HG02763 (cell line): ENCODE measurements at regions not wholly inside any gene's neighbourhood (a gene's known extent, or its start where the extent isn't known, plus 50 kb on each side); places are given as distances from the start of the nearest gene placed in this dataset.
"Not testable (repeated sequence)": the region's sequence is repeated elsewhere in the genome, so short reads cannot be mapped to it uniquely, and the experiment has no call there.

Experiments
- ATAC-seq: cut with Tn5 transposase; IDR thresholded peaks from one replicate; pipeline ENCODE4 v1.9.1; 2021; ENCODE audit warnings: mild to moderate bottlenecking, moderate library complexity; ENCODE audit not compliant: unreplicated experiment

GRCh38 chrX:35392232-35392631 lies 405.9 kb upstream of the MAGEB16 start:
- ATAC-seq, result no peak

GRCh38 chrX:35406386-35406785 lies 391.8 kb upstream of the MAGEB16 start:
- ATAC-seq, result no peak

- ATAC-seq, result no peak
Observed at GRCh38 chrX:35416782-35417181, 381.4 kb upstream of the MAGEB16 start.

- ATAC-seq, result no peak
Observed at GRCh38 chrX:35432056-35432455, 366.1 kb upstream of the MAGEB16 start.

- ATAC-seq, result no peak
Observed at GRCh38 chrX:35439034-35439660, 359.0 kb upstream of the MAGEB16 start.

GRCh38 chrX:35439692-35440091 lies 358.4 kb upstream of the MAGEB16 start:
- no peak for ATAC-seq

- no peak for ATAC-seq
Observed at GRCh38 chrX:35442421-35442820, 355.7 kb upstream of the MAGEB16 start.

GRCh38 chrX:35443091-35443582 lies 355.0 kb upstream of the MAGEB16 start:
- not testable (repeated sequence) for ATAC-seq

- ATAC-seq, result no peak
Observed at GRCh38 chrX:35444671-35445355, 353.3 kb upstream of the MAGEB16 start.

GRCh38 chrX:35445912-35446311 lies 352.2 kb upstream of the MAGEB16 start:
- no peak for ATAC-seq

- no peak for ATAC-seq
Observed at GRCh38 chrX:35456891-35457290, 341.3 kb upstream of the MAGEB16 start.

GRCh38 chrX:35458142-35458541 lies 340.0 kb upstream of the MAGEB16 start:
- ATAC-seq, result no peak

- no peak for ATAC-seq
Observed at GRCh38 chrX:35461164-35461563, 337.0 kb upstream of the MAGEB16 start.

- ATAC-seq, result not testable (repeated sequence)
Observed at GRCh38 chrX:35496671-35497070, 301.5 kb upstream of the MAGEB16 start.

GRCh38 chrX:35497453-35497852 lies 300.7 kb upstream of the MAGEB16 start:
- ATAC-seq, result not testable (repeated sequence)

GRCh38 chrX:35499071-35499862 lies 298.9 kb upstream of the MAGEB16 start:
- no peak for ATAC-seq

- ATAC-seq, result no peak
Observed at GRCh38 chrX:35507701-35508100, 290.4 kb upstream of the MAGEB16 start.

- not testable (repeated sequence) for ATAC-seq
Observed at GRCh38 chrX:35548003-35548402, 250.1 kb upstream of the MAGEB16 start.

- no peak for ATAC-seq
Observed at GRCh38 chrX:35557916-35558315, 240.2 kb upstream of the MAGEB16 start.

- ATAC-seq, result no peak
Observed at GRCh38 chrX:35561985-35562384, 236.2 kb upstream of the MAGEB16 start.

- no peak for ATAC-seq
Observed at GRCh38 chrX:35562395-35562794, 235.7 kb upstream of the MAGEB16 start.

GRCh38 chrX:35590210-35590609 lies 207.9 kb upstream of the MAGEB16 start:
- ATAC-seq, result no peak
